H1 (cell line): ENCODE measurements at regions not wholly inside any gene's neighbourhood (a gene's known extent, or its start where the extent isn't known, plus 50 kb on each side); places are given as distances from the start of the nearest gene placed in this dataset.

Experiments
- CTCF ChIA-PET: fragments of 300-600 bp; sonication (Branson Sonifier 250); formaldehyde crosslinking; loops from one replicate; lab custom pipeline; 2021; ENCODE audit not compliant: partially characterized antibody; lab: Charles Lee
- POLR2A ChIA-PET: fragments of 300-600 bp; sonication (Branson Sonifier 250); formaldehyde crosslinking; loops from one replicate; lab custom pipeline; 2021; ENCODE audit warnings: inconsistent platforms; ENCODE audit not compliant: partially characterized antibody; lab: Charles Lee
- DNase-seq, 2 experiments: peaks; one replicate each; pipeline versions ENCODE4 v3.0.0 to v3.0.0-alpha.2; 2010 to 2022; ENCODE audit warnings: low spot score in 2 of 2, low read depth in 1 of 2, mixed read lengths in 1 of 2
- FAIRE-seq: peaks from 2 replicates; lab custom pipeline; 2011; peaks lifted over from hg19 to GRCh38; lab: Jason Lieb, UNC
- H2AFZ ChIP-seq: 2 replicates; pipeline ENCODE4 v1.8.1; 2012; ENCODE audit warnings: low read length, inconsistent platforms
- H2AK5ac ChIP-seq: 2 replicates; pipeline ENCODE4 v1.6.1; 2013; ENCODE audit warnings: low read depth, low read length
- H2BK120ac ChIP-seq: replicated peaks from 2 replicates; pipeline ENCODE3; 2013; ENCODE audit warnings: low read depth, low read length, inconsistent platforms
- H2BK12ac ChIP-seq: 2 replicates; pipeline ENCODE4 v1.6.1; 2013; ENCODE audit warnings: low read depth, low read length
- H2BK15ac ChIP-seq: 2 replicates; pipeline ENCODE4 v1.6.1; 2013; ENCODE audit warnings: low read length
- H2BK20ac ChIP-seq: 2 replicates; pipeline ENCODE4 v1.6.1; 2013; ENCODE audit warnings: low read length
- H2BK5ac ChIP-seq: 2 replicates; pipeline ENCODE4 v1.6.1; 2013; ENCODE audit warnings: low read depth, low read length
- H3K14ac ChIP-seq: 2 replicates; pipeline ENCODE4 v1.6.1; 2013; ENCODE audit warnings: inconsistent platforms; ENCODE audit not compliant: insufficient read length
- H3K18ac ChIP-seq: 2 replicates; pipeline ENCODE4 v1.6.1; 2013; ENCODE audit warnings: low read length; ENCODE audit errors: extremely low read depth
- H3K23ac ChIP-seq: 2 replicates; pipeline ENCODE4 v1.6.1; 2013; ENCODE audit warnings: inconsistent platforms; ENCODE audit not compliant: insufficient read length
- H3K23me2 ChIP-seq: 2 replicates; pipeline ENCODE4 v1.6.1; 2013; ENCODE audit warnings: low read depth, low read length
- H3K27ac ChIP-seq: 2 replicates; pipeline ENCODE4 v1.6.1; 2011; ENCODE audit warnings: low read depth, low read length, inconsistent platforms
- H3K27me3 ChIP-seq, 4 experiments: replicated peaks in 1 of 4; 1 replicate in 1 of 4; 2 replicates in 3 of 4; pipeline versions ENCODE4 v1.6.1 to v1.8.1; 2011 to 2013; ENCODE audit warnings: low read length in 3 of 4, mild to moderate bottlenecking in 3 of 4, inconsistent platforms in 2 of 4, mixed read lengths in 2 of 4, moderate library complexity in 1 of 4; ENCODE audit not compliant: control insufficient read depth in 3 of 4, insufficient read depth in 3 of 4; ENCODE audit errors: extremely low read depth in 1 of 4
- H3K36me3 ChIP-seq, 4 experiments: 2 replicates each; pipeline versions ENCODE4 v1.6.1 to v1.8.1; 2011 to 2013; ENCODE audit warnings: mild to moderate bottlenecking in 4 of 4, low read length in 3 of 4, moderate library complexity in 2 of 4, control low read depth in 1 of 4, inconsistent platforms in 1 of 4; ENCODE audit not compliant: insufficient read depth in 4 of 4, control insufficient read depth in 2 of 4
- H3K4ac ChIP-seq: replicated peaks from 2 replicates; pipeline ENCODE3; 2013; ENCODE audit warnings: low read length, low read depth, mixed read lengths, inconsistent platforms; ENCODE audit not compliant: insufficient read length
- H3K4me1 ChIP-seq, 4 experiments: replicated peaks in 1 of 4; 1 replicate in 1 of 4; 2 replicates in 3 of 4; pipeline versions ENCODE4 v1.6.1 to v1.8.1; 2011 to 2013; ENCODE audit warnings: low read length in 3 of 4, inconsistent platforms in 2 of 4, mixed read lengths in 1 of 4; ENCODE audit not compliant: insufficient read depth in 4 of 4, control insufficient read depth in 3 of 4
- H3K4me2 ChIP-seq, 2 experiments: 2 replicates each; pipeline versions ENCODE4 v1.6.1 to v1.8.1; 2011 to 2013; ENCODE audit warnings: low read depth in 2 of 2, low read length in 2 of 2, control low read depth in 1 of 2, inconsistent platforms in 1 of 2, mild to moderate bottlenecking in 1 of 2; ENCODE audit not compliant: insufficient read depth in 1 of 2
- H3K4me3 ChIP-seq, 4 experiments: fragments of 200-600, 300-600 bp in 1 of 4; sonication (generic), shearing (Covaris generic), sonication (Bioruptor Twin) in 1 of 4; 2 replicates each; pipeline versions ENCODE4 v1.5.1 to v1.8.1; 2011 to 2016; ENCODE audit warnings: low read length in 4 of 4, low read depth in 3 of 4, control low read depth in 2 of 4, inconsistent platforms in 2 of 4, mild to moderate bottlenecking in 2 of 4, mixed read lengths in 1 of 4, moderate library complexity in 1 of 4; ENCODE audit not compliant: insufficient read depth in 2 of 4; ENCODE audit errors: extremely low read depth in 1 of 4
- H3K56ac ChIP-seq: replicated peaks from 2 replicates; pipeline ENCODE3; 2013; ENCODE audit warnings: low read depth, mild to moderate bottlenecking, mixed read lengths, low read length, inconsistent platforms; ENCODE audit not compliant: insufficient read length
- H3K79me1 ChIP-seq: 2 replicates; pipeline ENCODE4 v1.6.1; 2013; ENCODE audit warnings: low read depth, low read length, control low read depth
- H3K79me2 ChIP-seq, 2 experiments: 2 replicates each; pipeline versions ENCODE4 v1.6.1 to v1.8.1; 2012 to 2013; ENCODE audit warnings: low read length in 2 of 2, mild to moderate bottlenecking in 2 of 2, inconsistent platforms in 1 of 2; ENCODE audit not compliant: insufficient read depth in 2 of 2, control insufficient read depth in 1 of 2
- H3K9ac ChIP-seq, 4 experiments: replicated peaks in 1 of 4; 1 replicate in 1 of 4; 2 replicates in 3 of 4; pipeline versions ENCODE4 v1.6.1 to v1.8.1; 2011 to 2013; ENCODE audit warnings: low read depth in 3 of 4, low read length in 3 of 4, control low read depth in 2 of 4, mild to moderate bottlenecking in 2 of 4, moderate library complexity in 2 of 4, inconsistent platforms in 1 of 4; ENCODE audit errors: extremely low read depth in 1 of 4
- H3K9me3 ChIP-seq, 2 experiments: 2 replicates each; pipeline versions ENCODE4 v1.6.1 to v1.8.1; 2012 to 2013; ENCODE audit warnings: mild to moderate bottlenecking in 2 of 2, moderate library complexity in 2 of 2, control low read depth in 1 of 2, inconsistent platforms in 1 of 2, low read depth in 1 of 2, low read length in 1 of 2, mixed read lengths in 1 of 2; ENCODE audit not compliant: insufficient read depth in 2 of 2
- H4K20me1 ChIP-seq, 2 experiments: replicated peaks in 1 of 2; 2 replicates each; pipeline versions ENCODE3 to v1.8.1; 2011 to 2013; ENCODE audit warnings: inconsistent platforms in 2 of 2, low read length in 2 of 2, mild to moderate bottlenecking in 1 of 2; ENCODE audit not compliant: insufficient read depth in 2 of 2, control insufficient read depth in 1 of 2
- H4K5ac ChIP-seq: 2 replicates; pipeline ENCODE4 v1.6.1; 2013; ENCODE audit warnings: low read length, low read depth, mixed read lengths, inconsistent platforms; ENCODE audit not compliant: insufficient read length
- H4K8ac ChIP-seq: 2 replicates; pipeline ENCODE4 v1.8.0; 2013; ENCODE audit warnings: mild to moderate bottlenecking, moderate library complexity, low read length, inconsistent platforms; ENCODE audit not compliant: insufficient read depth; ENCODE audit errors: extremely low read depth
- H4K91ac ChIP-seq: replicated peaks from 2 replicates; pipeline ENCODE3; 2013; ENCODE audit warnings: low read length, mixed read lengths, inconsistent platforms; ENCODE audit not compliant: insufficient read length
- ASH2L ChIP-seq: fragments of 200-600, 300-600 bp; sonication (generic); IDR thresholded peaks from one replicate; pipeline ENCODE4 v1.7.1; 2017; ENCODE audit warnings: low read length
- ATF2 ChIP-seq: IDR thresholded peaks from 2 replicates; pipeline ENCODE4 v1.6.1; 2012; ENCODE audit warnings: low read length, inconsistent platforms
- ATF3 ChIP-seq: IDR thresholded peaks from 2 replicates; pipeline ENCODE4 v1.6.1; 2011; ENCODE audit warnings: low read depth, mild to moderate bottlenecking, low read length; ENCODE audit not compliant: insufficient read depth
- CHD1 ChIP-seq: IDR thresholded peaks from 2 replicates; pipeline ENCODE4 v1.6.1; 2012; ENCODE audit warnings: low read depth, low read length, improper control_type of control experiment
- EZH2 ChIP-seq: fragments of 200-600 bp; sonication (generic); IDR thresholded peaks from 2 replicates; pipeline ENCODE4 v1.7.1; 2012; ENCODE audit warnings: low read depth, mild to moderate bottlenecking, moderate library complexity, low read length, inconsistent platforms; ENCODE audit not compliant: severe bottlenecking
- HDAC2 ChIP-seq, 2 experiments: fragments of 300-600 bp in 1 of 2; sonication (generic) in 1 of 2; IDR thresholded peaks; 2 replicates each; pipeline ENCODE4 v1.6.1; 2011 to 2012; ENCODE audit warnings: low read depth in 2 of 2, low read length in 2 of 2, mild to moderate bottlenecking in 2 of 2, moderate library complexity in 2 of 2, borderline replicate concordance in 1 of 2, inconsistent platforms in 1 of 2
- JUND ChIP-seq: IDR thresholded peaks from 2 replicates; pipeline ENCODE4 v1.6.1; 2011; ENCODE audit warnings: mild to moderate bottlenecking, improper control_type of control experiment, low read length
- KDM1A ChIP-seq: fragments of 200-600, 300-600 bp; sonication (generic); IDR thresholded peaks from 2 replicates; pipeline ENCODE4 v1.7.1; 2016; ENCODE audit warnings: mild to moderate bottlenecking, low read length, borderline replicate concordance
- NRF1 ChIP-seq: IDR thresholded peaks from 2 replicates; pipeline ENCODE4 v1.6.1; 2011; ENCODE audit warnings: mild to moderate bottlenecking, low read depth, low read length, improper control_type of control experiment
- SAP30 ChIP-seq: fragments of 300-600 bp; sonication (generic); IDR thresholded peaks from 2 replicates; pipeline ENCODE4 v1.7.1; 2012; ENCODE audit warnings: low read length, moderate library complexity, mild to moderate bottlenecking, inconsistent platforms; ENCODE audit not compliant: insufficient read depth, insufficient replicate concordance
- SUZ12 ChIP-seq: fragments of 200-600 bp; sonication (generic); IDR thresholded peaks from 2 replicates; pipeline ENCODE4 v1.6.1; 2012; ENCODE audit warnings: mild to moderate bottlenecking, inconsistent platforms, low read length, moderate library complexity, mixed read lengths
- TBP ChIP-seq: IDR thresholded peaks from 2 replicates; pipeline ENCODE4 v1.6.1; 2011; ENCODE audit warnings: low read depth, low read length, improper control_type of control experiment
- WGBS, 2 experiments: shearing (Covaris generic) in 1 of 2; methylation state at CpG; one replicate each; pipeline versions ENCODE4 v1.1.6 to v1.1.7; 2013 to 2015; ENCODE audit warnings: low lambda C conversion rate in 2 of 2, mixed read lengths in 2 of 2, inconsistent platforms in 1 of 2, low coverage in 1 of 2, missing lambda C conversion rate in 1 of 2; ENCODE audit not compliant: insufficient replicate concordance in 2 of 2, insufficient coverage in 1 of 2, insufficient read length in 1 of 2; ENCODE audit errors: extremely low coverage in 1 of 2, missing lambda C conversion rate in 1 of 2; 5-methylcytosine and 5-hydroxymethylcytosine counted together

- H2AFZ ChIP-seq, result no peak overlapping the region
- no peak overlapping the region for H2BK15ac ChIP-seq
- CTCF ChIA-PET, result no interaction called here
- no peaks in the 10 kb centered on the region for H3K79me1 ChIP-seq
- no peak overlapping the region for H3K56ac ChIP-seq
- no peak overlapping the region for H2BK12ac ChIP-seq
- no peak overlapping the region for H2BK20ac ChIP-seq
- no peaks in the 10 kb centered on the region; a peak in 1 of 8 replicates for H3K36me3 ChIP-seq
- no peaks in the 10 kb centered on the region for H3K9me3 ChIP-seq
- no peak overlapping the region for H2BK5ac ChIP-seq
- WGBS, 2 experiments, result 89% methylated on average over 4 of the region's 4 CpGs; no CpG with 5 or more reads in 1 of the 2 experiments
- H3K27ac ChIP-seq, result no peak overlapping the region
- H3K27me3 ChIP-seq, result no peaks in the 10 kb centered on the region
- H3K4me3 ChIP-seq, result no peak overlapping the region
- no peak overlapping the region for H4K8ac ChIP-seq
- H3K23me2 ChIP-seq, result no peaks in the 10 kb centered on the region
- H3K18ac ChIP-seq, result no peak overlapping the region
- no peaks in the 10 kb centered on the region for H4K20me1 ChIP-seq
- no peak for FAIRE-seq
- POLR2A ChIA-PET, result no interaction called here
- H2AK5ac ChIP-seq, result no peak overlapping the region
- H3K4me1 ChIP-seq, result no peaks in the 10 kb centered on the region
- no peak overlapping the region for H4K5ac ChIP-seq
- H3K4ac ChIP-seq, result no peak overlapping the region
- DNase-seq, result no peak
- H3K23ac ChIP-seq, result no peak overlapping the region
- no peak overlapping the region for H3K14ac ChIP-seq
- no peaks in the 10 kb centered on the region for H3K79me2 ChIP-seq
- H4K91ac ChIP-seq, result no peak overlapping the region
- H3K4me2 ChIP-seq, result no peak overlapping the region
- H2BK120ac ChIP-seq, result no peak overlapping the region
- no peak overlapping the region for H3K9ac ChIP-seq
- TF ChIP-seq ATF3, result no peak
- no peak for TF ChIP-seq JUND
- no peak for TF ChIP-seq ASH2L
- TF ChIP-seq TBP, result no peak
- TF ChIP-seq ATF2, result no peak
- no peak for TF ChIP-seq KDM1A
- TF ChIP-seq SAP30, result no peak
- no peak for TF ChIP-seq HDAC2 (IDR thresholded peaks at IDR 0.05; ENCODE audit: borderline replicate concordance in 1 of 2, low read depth in 2 of 2, low read length in 2 of 2)
- no peak for TF ChIP-seq CHD1
- TF ChIP-seq SUZ12, result no peak
- no peak for TF ChIP-seq EZH2
- no peak for TF ChIP-seq NRF1
Measured at GRCh38 chr2:53334610-53335009, 433.0 kb upstream of the CHAC2 start.
